ENCODE measurements at regions not wholly inside any gene's neighbourhood (a gene's known extent, or its start where the extent isn't known, plus 50 kb on each side); places are given as distances from the start of the nearest gene placed in this dataset.

DNA sequence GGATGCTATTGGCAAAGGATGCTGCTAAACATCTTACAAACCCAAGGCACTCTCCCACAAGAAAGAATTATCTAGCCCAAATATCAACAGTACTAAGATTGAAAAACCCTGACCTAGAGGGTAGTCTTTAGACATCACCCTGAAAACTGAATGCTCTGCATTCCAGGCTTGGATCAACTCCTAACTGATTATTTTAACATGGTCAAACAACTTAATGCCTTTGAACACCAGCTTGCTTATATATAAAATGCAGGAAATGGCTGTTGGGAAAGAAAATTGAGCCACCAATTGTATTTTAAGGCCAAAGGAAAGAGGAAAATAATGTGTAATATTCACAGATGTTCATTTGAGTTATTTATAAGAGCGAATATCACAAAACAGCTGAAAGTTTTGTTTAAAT, 72.2 kb upstream of the C1orf87 start:
- no peak overlapping the region for H2BK5ac ChIP-seq (ENCODE audit: low read length)
- H2BK12ac ChIP-seq (ENCODE audit: low read length): no peak overlapping the region
- H3K79me1 ChIP-seq (ENCODE audit: low read depth, low read length): no peaks in the 10 kb centered on the region
- no peak overlapping the region for H3K27ac ChIP-seq (replicated peaks; ENCODE audit: low read length)
- H3K36me3 ChIP-seq (replicated peaks in 1 of 2; ENCODE audit: control insufficient read depth in 2 of 2, insufficient read depth in 2 of 2, low read length in 2 of 2): no peaks in the 10 kb centered on the region
- no peak overlapping the region for H3K4me3 ChIP-seq (ENCODE audit: low read length in 2 of 2)
- no peak overlapping the region for H2AFZ ChIP-seq (ENCODE audit: low read length)
- H3K4me1 ChIP-seq (ENCODE audit: control insufficient read depth in 2 of 2, insufficient read depth in 1 of 2, low read depth in 1 of 2, low read length in 2 of 2): no peaks in the 10 kb centered on the region
- no peak overlapping the region for H3K9ac ChIP-seq (ENCODE audit: low read depth, low read length, poor library complexity)
- no peak overlapping the region for H3K4me2 ChIP-seq (ENCODE audit: insufficient read depth, low read length, poor library complexity, severe bottlenecking)
- DNase-seq (ENCODE audit: low spot score): no peak
- H3K9me3 ChIP-seq (replicated peaks in 1 of 2; ENCODE audit: control insufficient read depth in 2 of 2, insufficient read depth in 1 of 2, low read depth in 1 of 2, low read length in 2 of 2): no peaks in the 10 kb centered on the region
- H2BK120ac ChIP-seq (ENCODE audit: low read depth, low read length): no peak overlapping the region
- no peaks in the 10 kb centered on the region for H3K27me3 ChIP-seq (ENCODE audit: control insufficient read depth in 3 of 3, insufficient read depth in 3 of 3, low read depth in 1 of 3, low read length in 3 of 3)
- no CpG with 5 or more reads among the region's 1 CpG for WGBS, 2 donors (ENCODE audit: extremely low coverage in 2 of 2, insufficient read length in 2 of 2, insufficient replicate concordance in 1 of 2)
- H4K8ac ChIP-seq (ENCODE audit: low read depth, low read length): no peak overlapping the region
- no peak overlapping the region for H2AK5ac ChIP-seq (ENCODE audit: low read depth, low read length)
- H3K4ac ChIP-seq (ENCODE audit: low read length): no peak overlapping the region
- no peak overlapping the region for H2BK15ac ChIP-seq (ENCODE audit: low read length)
- no peak overlapping the region for H3K14ac ChIP-seq (ENCODE audit: low read length)
- H3K18ac ChIP-seq (ENCODE audit: low read length): no peak overlapping the region
- H4K91ac ChIP-seq (ENCODE audit: low read depth, low read length, poor library complexity): no peak overlapping the region
- H3K23ac ChIP-seq (ENCODE audit: low read depth, low read length, poor library complexity): no peak overlapping the region

DNA sequence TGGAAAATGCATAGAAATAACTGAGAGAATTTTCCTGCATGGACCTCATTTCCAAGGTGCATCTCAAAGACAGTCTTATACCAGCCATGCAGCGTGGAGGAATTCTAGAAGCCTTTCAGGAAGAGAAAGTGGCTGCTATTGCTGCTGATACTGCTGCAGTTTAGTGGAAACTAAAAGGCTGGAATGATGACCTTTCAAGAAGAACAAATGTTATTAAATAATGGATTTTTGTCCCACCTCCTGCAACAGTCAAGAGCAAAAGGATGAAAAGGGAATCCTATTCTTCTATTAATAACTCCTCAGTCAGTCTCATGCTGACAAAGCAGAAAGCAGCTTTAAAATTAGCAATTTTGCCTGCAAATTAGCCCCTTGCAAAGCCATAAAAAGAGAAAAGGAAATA, 68.2 kb upstream of the C1orf87 start:
- no peaks in the 10 kb centered on the region for H3K9me3 ChIP-seq (replicated peaks in 1 of 2; ENCODE audit: control insufficient read depth in 2 of 2, insufficient read depth in 1 of 2, low read depth in 1 of 2, low read length in 2 of 2)
- H2AK5ac ChIP-seq (ENCODE audit: low read depth, low read length): no peak overlapping the region
- H4K8ac ChIP-seq (ENCODE audit: low read depth, low read length): no peak overlapping the region
- no peak overlapping the region for H4K91ac ChIP-seq (ENCODE audit: low read depth, low read length, poor library complexity)
- no peak overlapping the region for H3K4me3 ChIP-seq (ENCODE audit: low read length in 2 of 2)
- no peak overlapping the region for H3K4ac ChIP-seq (ENCODE audit: low read length)
- no peak overlapping the region for H2BK12ac ChIP-seq (ENCODE audit: low read length)
- no peak for DNase-seq (ENCODE audit: low spot score)
- no peaks in the 10 kb centered on the region for H3K79me1 ChIP-seq (ENCODE audit: low read depth, low read length)
- H3K18ac ChIP-seq (ENCODE audit: low read length): no peak overlapping the region
- no peaks in the 10 kb centered on the region for H3K4me1 ChIP-seq (ENCODE audit: control insufficient read depth in 2 of 2, insufficient read depth in 1 of 2, low read depth in 1 of 2, low read length in 2 of 2)
- H3K4me2 ChIP-seq (ENCODE audit: insufficient read depth, low read length, poor library complexity, severe bottlenecking): no peak overlapping the region
- H3K36me3 ChIP-seq (replicated peaks in 1 of 2; ENCODE audit: control insufficient read depth in 2 of 2, insufficient read depth in 2 of 2, low read length in 2 of 2): no peaks in the 10 kb centered on the region
- no peak overlapping the region for H3K9ac ChIP-seq (ENCODE audit: low read depth, low read length, poor library complexity)
- no peak overlapping the region for H2BK15ac ChIP-seq (ENCODE audit: low read length)
- WGBS, 2 donors (ENCODE audit: extremely low coverage in 2 of 2, insufficient read length in 2 of 2, insufficient replicate concordance in 1 of 2): no CpG with 5 or more reads among the region's 1 CpG
- H3K14ac ChIP-seq (ENCODE audit: low read length): no peak overlapping the region
- H2AFZ ChIP-seq (ENCODE audit: low read length): no peak overlapping the region
- H3K27me3 ChIP-seq (ENCODE audit: control insufficient read depth in 3 of 3, insufficient read depth in 3 of 3, low read depth in 1 of 3, low read length in 3 of 3): no peaks in the 10 kb centered on the region
- H2BK5ac ChIP-seq (ENCODE audit: low read length): no peak overlapping the region
- no peak overlapping the region for H3K23ac ChIP-seq (ENCODE audit: low read depth, low read length, poor library complexity)
- H2BK120ac ChIP-seq (ENCODE audit: low read depth, low read length): no peak overlapping the region
- no peak overlapping the region for H3K27ac ChIP-seq (replicated peaks; ENCODE audit: low read length)

DNA sequence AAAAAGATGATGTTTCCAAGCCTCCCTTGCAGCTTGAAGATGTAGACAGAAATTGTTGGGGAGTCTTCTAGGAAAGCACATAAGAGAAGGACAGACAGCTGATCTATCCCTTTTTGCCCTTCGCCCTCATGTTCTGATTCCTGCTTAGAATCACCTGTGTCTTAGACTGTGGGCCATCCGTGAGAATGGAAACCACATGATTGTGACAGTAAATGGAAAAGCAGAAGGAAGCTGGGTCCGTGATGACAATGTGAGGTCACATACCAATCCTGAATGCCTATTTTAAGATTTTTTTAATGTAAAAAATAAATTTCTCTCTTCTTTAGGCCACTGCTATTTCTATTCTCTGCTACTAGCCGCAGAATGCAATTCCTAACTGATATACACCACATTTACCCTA, 67.7 kb upstream of the C1orf87 start:
- Histone ChIP-seq H4K8ac (ENCODE audit: low read depth, low read length) (no peak overlapping the region), H2BK15ac (ENCODE audit: low read length) (no peak overlapping the region), H3K27me3 (ENCODE audit: control insufficient read depth in 3 of 3, insufficient read depth in 3 of 3, low read depth in 1 of 3, low read length in 3 of 3) (no peaks in the 10 kb centered on the region), H3K14ac (ENCODE audit: low read length) (no peak overlapping the region), H3K4me1 (ENCODE audit: control insufficient read depth in 2 of 2, insufficient read depth in 1 of 2, low read depth in 1 of 2, low read length in 2 of 2) (no peaks in the 10 kb centered on the region), H2BK120ac (ENCODE audit: low read depth, low read length) (no peak overlapping the region), H3K4ac (ENCODE audit: low read length) (no peak overlapping the region), H2AFZ (ENCODE audit: low read length) (no peak overlapping the region), H3K9ac (ENCODE audit: low read depth, low read length, poor library complexity) (no peak overlapping the region), H3K18ac (ENCODE audit: low read length) (no peak overlapping the region), H3K4me2 (ENCODE audit: insufficient read depth, low read length, poor library complexity, severe bottlenecking) (no peak overlapping the region), H2AK5ac (ENCODE audit: low read depth, low read length) (no peak overlapping the region), H4K91ac (ENCODE audit: low read depth, low read length, poor library complexity) (no peak overlapping the region), H3K36me3 (replicated peaks in 1 of 2; ENCODE audit: control insufficient read depth in 2 of 2, insufficient read depth in 2 of 2, low read length in 2 of 2) (no peaks in the 10 kb centered on the region), H3K9me3 (replicated peaks in 1 of 2; ENCODE audit: control insufficient read depth in 2 of 2, insufficient read depth in 1 of 2, low read depth in 1 of 2, low read length in 2 of 2) (no peaks in the 10 kb centered on the region), H3K27ac (replicated peaks; ENCODE audit: low read length) (no peak overlapping the region), H2BK12ac (ENCODE audit: low read length) (no peak overlapping the region), H3K23ac (ENCODE audit: low read depth, low read length, poor library complexity) (no peak overlapping the region), H3K79me1 (ENCODE audit: low read depth, low read length) (no peaks in the 10 kb centered on the region), H2BK5ac (ENCODE audit: low read length) (no peak overlapping the region), H3K4me3 (ENCODE audit: low read length in 2 of 2) (no peak overlapping the region)
- DNase-seq (ENCODE audit: low spot score): no peak
- WGBS, 2 donors (ENCODE audit: extremely low coverage in 2 of 2, insufficient read length in 2 of 2, insufficient replicate concordance in 1 of 2): no CpG with 5 or more reads among the region's 4 CpGs

- H3K4me2 ChIP-seq (ENCODE audit: insufficient read depth, low read length, poor library complexity, severe bottlenecking): no peak overlapping the region
- H3K36me3 ChIP-seq (replicated peaks in 1 of 2; ENCODE audit: control insufficient read depth in 2 of 2, insufficient read depth in 2 of 2, low read length in 2 of 2): no peaks in the 10 kb centered on the region
- no CpG with 5 or more reads among the region's 2 CpGs for WGBS, 2 donors (ENCODE audit: extremely low coverage in 2 of 2, insufficient read length in 2 of 2, insufficient replicate concordance in 1 of 2)
Measured at GRCh38 chr1:60137406-60137805, 63.8 kb upstream of the C1orf87 start.

More at GRCh38 chr1:60137406-60137805, 63.8 kb upstream of the C1orf87 start:
- no peak overlapping the region for H2BK12ac ChIP-seq (ENCODE audit: low read length)
- H2BK5ac ChIP-seq (ENCODE audit: low read length): no peak overlapping the region
- no peak overlapping the region for H3K9ac ChIP-seq (ENCODE audit: low read depth, low read length, poor library complexity)
- H3K79me1 ChIP-seq (ENCODE audit: low read depth, low read length): no peaks in the 10 kb centered on the region
- no peak overlapping the region for H3K14ac ChIP-seq (ENCODE audit: low read length)
- H3K4me3 ChIP-seq (ENCODE audit: low read length in 2 of 2): no peak overlapping the region
- H3K27me3 ChIP-seq (ENCODE audit: control insufficient read depth in 3 of 3, insufficient read depth in 3 of 3, low read depth in 1 of 3, low read length in 3 of 3): no peaks in the 10 kb centered on the region
- H4K91ac ChIP-seq (ENCODE audit: low read depth, low read length, poor library complexity): no peak overlapping the region
- H2BK120ac ChIP-seq (ENCODE audit: low read depth, low read length): no peak overlapping the region
- no peak overlapping the region for H2BK15ac ChIP-seq (ENCODE audit: low read length)
- no peaks in the 10 kb centered on the region for H3K4me1 ChIP-seq (ENCODE audit: control insufficient read depth in 2 of 2, insufficient read depth in 1 of 2, low read depth in 1 of 2, low read length in 2 of 2)
- no peak overlapping the region for H3K4ac ChIP-seq (ENCODE audit: low read length)
- H2AK5ac ChIP-seq (ENCODE audit: low read depth, low read length): no peak overlapping the region
- no peak overlapping the region for H4K8ac ChIP-seq (ENCODE audit: low read depth, low read length)
- no peak for DNase-seq (ENCODE audit: low spot score)
- no peak overlapping the region for H3K23ac ChIP-seq (ENCODE audit: low read depth, low read length, poor library complexity)
- H2AFZ ChIP-seq (ENCODE audit: low read length): no peak overlapping the region
- no peak overlapping the region for H3K18ac ChIP-seq (ENCODE audit: low read length)
- no peak overlapping the region for H3K27ac ChIP-seq (replicated peaks; ENCODE audit: low read length)
- no peaks in the 10 kb centered on the region for H3K9me3 ChIP-seq (replicated peaks in 1 of 2; ENCODE audit: control insufficient read depth in 2 of 2, insufficient read depth in 1 of 2, low read depth in 1 of 2, low read length in 2 of 2)
